Fibroblast of mammary gland (primary cell): ENCODE measurements at regions not wholly inside any gene's neighbourhood (a gene's known extent, or its start where the extent isn't known, plus 50 kb on each side); places are given as distances from the start of the nearest gene placed in this dataset.
A peak's percentile ranks its signal among the peaks of the same experiment; 100 is the strongest.

Source experiments
- DNase-seq: peaks from one replicate; pipeline ENCODE4 v3.0.0-alpha.2; 2010; ENCODE audit warnings: low read depth
- H3K4me3 ChIP-seq: 2 replicates; pipeline ENCODE4 v1.5.1; 2011; ENCODE audit warnings: low read depth, mild to moderate bottlenecking, low read length, moderate library complexity; ENCODE audit not compliant: control insufficient read depth
- TF ChIP-seq, protein P1 (sequence below): conservative IDR thresholded peaks from 2 replicates; pipeline ENCODE4 v1.5.1; 2011; ENCODE audit warnings: low read depth, low read length, inconsistent platforms; ENCODE audit not compliant: control insufficient read depth, insufficient read depth

DNA sequence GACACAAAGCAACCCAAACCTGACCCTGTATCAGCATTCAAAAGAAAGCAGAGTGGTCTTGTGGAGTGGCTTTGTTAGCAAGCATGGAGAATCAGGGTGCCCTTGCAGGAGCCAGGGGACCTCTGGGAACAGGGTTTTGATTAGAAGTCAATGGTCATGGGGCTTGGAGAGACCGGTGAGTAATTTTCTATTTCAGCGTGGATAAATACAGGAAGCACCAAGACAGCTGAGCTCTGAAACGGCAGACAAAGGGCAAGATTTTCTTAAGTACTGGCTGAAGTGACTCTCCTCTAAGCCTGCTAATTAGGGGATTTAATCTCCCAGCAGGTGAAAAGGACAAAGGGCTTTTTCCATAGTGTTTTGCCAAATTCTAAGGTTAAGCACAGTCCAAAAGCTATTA, 78.0 kb upstream of the GAREM1 start:
- H3K4me3 ChIP-seq: no peak overlapping the region
- no peak for DNase-seq
- TF ChIP-seq, protein P1, sequence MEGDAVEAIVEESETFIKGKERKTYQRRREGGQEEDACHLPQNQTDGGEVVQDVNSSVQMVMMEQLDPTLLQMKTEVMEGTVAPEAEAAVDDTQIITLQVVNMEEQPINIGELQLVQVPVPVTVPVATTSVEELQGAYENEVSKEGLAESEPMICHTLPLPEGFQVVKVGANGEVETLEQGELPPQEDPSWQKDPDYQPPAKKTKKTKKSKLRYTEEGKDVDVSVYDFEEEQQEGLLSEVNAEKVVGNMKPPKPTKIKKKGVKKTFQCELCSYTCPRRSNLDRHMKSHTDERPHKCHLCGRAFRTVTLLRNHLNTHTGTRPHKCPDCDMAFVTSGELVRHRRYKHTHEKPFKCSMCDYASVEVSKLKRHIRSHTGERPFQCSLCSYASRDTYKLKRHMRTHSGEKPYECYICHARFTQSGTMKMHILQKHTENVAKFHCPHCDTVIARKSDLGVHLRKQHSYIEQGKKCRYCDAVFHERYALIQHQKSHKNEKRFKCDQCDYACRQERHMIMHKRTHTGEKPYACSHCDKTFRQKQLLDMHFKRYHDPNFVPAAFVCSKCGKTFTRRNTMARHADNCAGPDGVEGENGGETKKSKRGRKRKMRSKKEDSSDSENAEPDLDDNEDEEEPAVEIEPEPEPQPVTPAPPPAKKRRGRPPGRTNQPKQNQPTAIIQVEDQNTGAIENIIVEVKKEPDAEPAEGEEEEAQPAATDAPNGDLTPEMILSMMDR: no peak

DNA sequence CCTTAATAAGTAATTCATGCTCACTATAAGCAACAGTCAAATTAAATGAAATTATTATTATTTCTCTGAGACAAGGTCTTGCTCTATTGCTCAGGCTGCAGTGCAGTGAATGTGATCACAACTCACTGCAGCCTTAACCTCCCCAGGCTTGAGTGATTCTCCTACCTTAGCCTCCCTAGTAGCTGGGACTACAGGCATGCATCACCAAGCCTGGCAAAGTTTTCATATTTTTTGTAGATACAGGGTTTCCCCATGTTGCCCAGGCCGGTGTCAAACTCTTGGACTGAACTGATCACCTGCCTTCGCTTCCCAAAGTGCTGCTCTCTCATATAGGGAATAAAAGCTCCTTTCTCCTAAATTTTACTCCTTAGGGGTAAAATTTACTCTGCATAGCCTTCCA, 74.9 kb upstream of the GAREM1 start:
- DNase-seq: no peak
- H3K4me3 ChIP-seq: no peak overlapping the region
- TF ChIP-seq, protein P1: no peak

DNA sequence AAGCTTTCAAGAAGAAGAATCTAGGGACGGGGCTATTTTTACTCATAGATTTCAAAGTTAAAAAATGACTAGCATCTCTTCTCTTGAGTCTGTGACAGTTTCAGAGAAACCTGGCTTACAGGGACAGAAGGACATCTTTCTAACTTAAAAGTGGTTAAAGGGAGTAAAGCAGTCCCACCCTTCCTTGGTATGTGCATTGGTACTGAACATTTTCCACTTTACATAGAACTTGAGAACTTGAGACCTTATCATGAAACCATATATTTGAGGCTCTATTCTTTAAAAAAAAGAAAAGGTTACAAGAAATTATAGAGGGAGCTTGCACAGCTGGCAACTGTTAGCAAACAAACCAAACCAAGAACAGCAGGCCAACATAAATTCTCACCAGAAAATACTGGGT, 73.4 kb upstream of the GAREM1 start:
- TF ChIP-seq, protein P1: no peak
- H3K4me3 ChIP-seq: no peak overlapping the region
- DNase-seq: no peak

DNA sequence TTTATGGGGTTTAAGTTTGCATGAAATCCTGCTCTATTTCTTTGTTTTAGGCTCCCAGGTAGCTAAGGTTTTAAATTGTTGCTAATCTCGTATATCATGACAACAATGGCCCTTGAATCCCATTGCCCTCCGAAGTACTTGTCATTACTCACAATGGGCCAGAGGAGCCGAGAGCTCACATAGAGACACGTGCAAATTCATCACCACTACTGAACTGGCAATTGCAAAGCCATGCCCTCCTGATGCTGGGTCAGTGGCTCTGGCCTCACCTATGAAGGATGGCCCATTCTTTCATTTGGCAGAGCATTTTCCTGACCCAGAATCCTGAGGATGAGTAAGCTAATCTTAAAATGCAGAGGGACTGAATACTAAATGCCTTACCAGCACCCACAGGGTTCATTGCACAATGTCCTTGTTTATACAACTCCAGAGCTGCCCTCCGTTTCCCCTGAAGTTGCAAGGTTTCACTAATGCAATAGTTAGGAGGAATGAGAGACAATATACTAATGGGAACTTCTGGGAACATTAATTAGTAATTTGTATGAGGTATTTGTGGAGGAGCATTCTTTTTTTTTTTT, 71.6 kb upstream of the GAREM1 start:
- peak; percentile 25 for DNase-seq
- H3K4me3 ChIP-seq: no peak overlapping the region
- TF ChIP-seq, protein P1: no peak

DNA sequence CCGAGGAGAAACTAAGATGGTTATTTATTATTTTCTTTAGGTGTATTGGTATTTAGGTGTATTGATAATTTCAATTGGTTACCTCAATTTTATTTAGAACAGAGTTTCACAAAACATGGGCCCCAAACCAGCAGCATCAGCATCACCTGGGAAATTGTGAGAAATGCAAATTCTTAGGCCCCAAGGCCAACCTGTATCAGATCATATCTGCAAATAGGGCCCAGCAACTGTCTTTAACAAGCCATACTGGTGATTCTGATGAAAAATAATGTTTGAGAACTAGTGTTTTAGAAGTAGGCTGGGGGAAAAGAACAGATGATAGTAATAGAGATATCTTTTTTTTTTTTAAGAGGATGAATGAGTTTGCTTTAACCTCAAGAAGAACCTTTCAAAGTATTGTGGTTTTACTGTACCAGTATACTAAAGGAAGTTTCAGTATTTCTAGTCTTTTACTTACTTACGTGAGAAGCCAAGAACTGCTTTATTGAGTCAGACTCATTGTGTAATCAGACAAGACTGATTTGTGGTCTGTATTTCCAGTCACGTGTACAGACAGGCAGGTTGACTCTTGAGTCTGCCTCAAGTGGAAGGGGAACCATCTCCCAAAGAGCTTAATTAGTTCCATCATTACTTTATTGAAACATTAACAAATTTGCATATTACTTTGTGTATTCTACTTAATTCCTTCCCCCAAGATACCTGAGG, 60.4 kb upstream of the GAREM1 start:
- DNase-seq: peak; percentile 78
- TF ChIP-seq, protein P1: no peak
- H3K4me3 ChIP-seq: no peak overlapping the region

DNA sequence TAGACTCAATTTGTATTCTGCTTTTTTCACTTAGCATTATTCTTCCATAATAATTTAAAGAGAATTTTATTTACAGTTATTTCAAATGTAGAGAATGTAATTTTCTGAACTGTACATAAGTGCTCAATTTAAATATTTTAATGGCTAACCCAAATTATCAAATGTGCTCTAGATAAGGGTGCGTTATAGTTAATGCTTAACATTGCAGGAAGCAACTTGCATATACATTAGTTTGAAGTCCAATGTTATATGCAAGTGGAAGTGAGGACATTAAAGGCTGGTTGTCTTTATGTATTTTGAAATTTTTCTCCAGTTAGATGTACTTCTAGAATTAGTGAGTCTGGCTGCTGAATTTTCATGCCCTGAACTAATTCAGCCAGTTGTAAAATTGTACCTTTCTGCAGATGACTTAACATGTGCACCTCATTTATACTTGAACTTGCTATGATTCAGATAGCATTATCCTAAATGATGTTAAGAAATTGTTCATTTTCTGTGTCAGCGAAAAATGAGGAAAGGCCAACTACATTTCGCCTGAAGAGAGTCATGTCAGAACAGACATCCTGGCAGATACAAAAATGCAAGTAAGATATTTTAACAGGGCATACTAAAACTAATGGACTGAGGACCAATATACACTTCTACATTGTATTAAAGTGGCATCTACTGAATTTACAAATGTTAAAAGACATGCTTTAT, 59.2 kb upstream of the GAREM1 start:
- DNase-seq: no peak
- TF ChIP-seq, protein P1: no peak
- H3K4me3 ChIP-seq: no peak overlapping the region

DNA sequence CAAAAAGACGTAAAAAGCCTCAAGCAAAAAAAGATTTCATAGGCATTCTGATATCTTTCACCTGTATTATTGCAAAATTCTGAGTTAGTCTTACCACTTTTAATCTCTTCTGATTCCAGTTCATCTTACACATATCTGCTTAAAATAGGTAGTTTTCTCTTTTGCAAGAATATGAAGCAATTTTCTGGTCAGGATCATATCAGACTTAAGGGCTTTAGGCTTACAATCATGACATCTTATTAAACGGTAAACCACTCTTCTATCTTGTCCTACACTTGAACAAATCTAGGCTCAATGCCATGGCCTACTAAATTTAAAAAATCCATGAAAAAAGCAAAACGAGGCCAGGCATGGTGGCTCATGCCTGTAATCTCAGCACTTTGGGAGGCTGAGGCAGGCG, 50.1 kb upstream of the GAREM1 start:
- H3K4me3 ChIP-seq: no peak overlapping the region
- no peak for DNase-seq
- TF ChIP-seq, protein P1: no peak
